ENCODE measurements at regions not wholly inside any gene's neighbourhood (a gene's known extent, or its start where the extent isn't known, plus 50 kb on each side); places are given as distances from the start of the nearest gene placed in this dataset.

DNA sequence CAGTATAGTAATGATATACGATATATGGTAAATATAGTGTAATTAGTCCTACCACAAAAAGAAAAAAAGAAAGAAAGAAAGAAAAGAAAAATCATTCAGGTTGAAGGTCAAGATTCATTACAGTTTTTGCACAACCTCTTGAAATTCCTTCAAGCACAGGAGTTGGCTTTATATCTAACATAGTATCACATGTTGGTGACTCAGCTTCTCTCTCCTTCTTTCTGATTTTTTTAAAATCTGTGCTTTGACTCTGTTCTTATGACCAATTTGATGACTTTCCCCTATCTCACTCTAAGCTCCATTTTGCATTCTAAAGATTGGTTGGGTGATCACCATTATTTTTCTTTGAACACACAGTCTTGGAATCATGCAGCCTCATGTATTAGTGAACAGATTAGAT is 148.2 kb upstream of the COL11A1 start:
- TF ChIP-seq, protein P1, sequence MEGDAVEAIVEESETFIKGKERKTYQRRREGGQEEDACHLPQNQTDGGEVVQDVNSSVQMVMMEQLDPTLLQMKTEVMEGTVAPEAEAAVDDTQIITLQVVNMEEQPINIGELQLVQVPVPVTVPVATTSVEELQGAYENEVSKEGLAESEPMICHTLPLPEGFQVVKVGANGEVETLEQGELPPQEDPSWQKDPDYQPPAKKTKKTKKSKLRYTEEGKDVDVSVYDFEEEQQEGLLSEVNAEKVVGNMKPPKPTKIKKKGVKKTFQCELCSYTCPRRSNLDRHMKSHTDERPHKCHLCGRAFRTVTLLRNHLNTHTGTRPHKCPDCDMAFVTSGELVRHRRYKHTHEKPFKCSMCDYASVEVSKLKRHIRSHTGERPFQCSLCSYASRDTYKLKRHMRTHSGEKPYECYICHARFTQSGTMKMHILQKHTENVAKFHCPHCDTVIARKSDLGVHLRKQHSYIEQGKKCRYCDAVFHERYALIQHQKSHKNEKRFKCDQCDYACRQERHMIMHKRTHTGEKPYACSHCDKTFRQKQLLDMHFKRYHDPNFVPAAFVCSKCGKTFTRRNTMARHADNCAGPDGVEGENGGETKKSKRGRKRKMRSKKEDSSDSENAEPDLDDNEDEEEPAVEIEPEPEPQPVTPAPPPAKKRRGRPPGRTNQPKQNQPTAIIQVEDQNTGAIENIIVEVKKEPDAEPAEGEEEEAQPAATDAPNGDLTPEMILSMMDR (IDR thresholded peaks at IDR 0.05), result no peak
- no peak for TF ChIP-seq EP300 (IDR thresholded peaks at IDR 0.05)

Measured in upper lobe of left lung (tissue), 4 donors.